K562 (cell line): ENCODE measurements at regions not wholly inside any gene's neighbourhood (a gene's known extent, or its start where the extent isn't known, plus 50 kb on each side); places are given as distances from the start of the nearest gene placed in this dataset.

Source experiments
- ATAC-seq: fragments of 200-7000 bp; cut with Tn5 transposase; 3 replicates; pipeline ENCODE4 v1.9.1; 2020; ENCODE audit warnings: moderate library complexity
- BruUV-seq: library from RNA; stranded (reverse); fragments of 400-500 nt; replicated peaks from 2 replicates; lab custom pipeline; 2021; lab: Mats Ljungman, UMichigan
- CTCF ChIA-PET: fragments of 300-600 bp; formaldehyde crosslinking; extraction: SDS; loops from one replicate; lab custom pipeline; 2021; ENCODE audit warnings: low intra/inter-chr PET ratio; lab: Yijun Ruan, JAX
- POLR2A ChIA-PET: fragments of 300-600, 350-650 bp; sonication (Branson Sonifier 250); formaldehyde crosslinking; extraction: SDS; loops from one replicate; lab custom pipeline; 2021; ENCODE audit warnings: antibody characterized with exemption, inconsistent platforms; lab: Yijun Ruan, JAX
- DNase-seq, 4 experiments: peaks; one replicate each; pipeline versions ENCODE4 v3.0.0 to v3.0.0-alpha.2; 2011 to 2018; ENCODE audit warnings: low spot score in 3 of 4, mixed read lengths in 3 of 4; ENCODE audit errors: extremely low read depth in 1 of 4
- FAIRE-seq: peaks from 2 replicates; lab custom pipeline; 2011; peaks lifted over from hg19 to GRCh38; lab: Jason Lieb, UNC
- H2AFZ ChIP-seq: 2 replicates; pipeline ENCODE4 v1.6.0; 2011; ENCODE audit warnings: low read depth, low read length, control low read depth, inconsistent platforms
- H3K27ac ChIP-seq: fragments of 200-600 bp; 3 replicates; pipeline ENCODE4 v1.8.0; 2011; ENCODE audit warnings: low read depth, mild to moderate bottlenecking, control low read depth, inconsistent platforms, low read length, moderate library complexity, mixed read lengths; ENCODE audit errors: extremely low read depth
- H3K27me3 ChIP-seq, 2 experiments: fragments of 300-600 bp in 1 of 2; 2 replicates in 1 of 2; 3 replicates in 1 of 2; pipeline versions ENCODE4 v1.6.0 to v1.8.0; 2011; ENCODE audit warnings: inconsistent platforms in 2 of 2, low read length in 2 of 2, mild to moderate bottlenecking in 1 of 2, mixed read lengths in 1 of 2, moderate library complexity in 1 of 2; ENCODE audit not compliant: control insufficient read depth in 2 of 2, insufficient read depth in 2 of 2
- H3K36me3 ChIP-seq: fragments of 300-600 bp; 3 replicates; pipeline ENCODE4 v1.8.0; 2011; ENCODE audit warnings: mild to moderate bottlenecking, low read length, inconsistent platforms; ENCODE audit not compliant: control insufficient read depth, insufficient read depth
- H3K4me1 ChIP-seq, 2 experiments: fragments of 200-600 bp in 1 of 2; replicated peaks in 1 of 2; 2 replicates in 1 of 2; 3 replicates in 1 of 2; pipeline versions ENCODE4 v1.5.1 to v1.8.0; 2011; ENCODE audit warnings: inconsistent platforms in 2 of 2, low read length in 2 of 2, mild to moderate bottlenecking in 1 of 2, mixed read lengths in 1 of 2, moderate library complexity in 1 of 2; ENCODE audit not compliant: control insufficient read depth in 2 of 2, insufficient read depth in 2 of 2
- H3K4me2 ChIP-seq: 2 replicates; pipeline ENCODE4 v1.6.1; 2011; ENCODE audit warnings: low read length, control low read depth, inconsistent platforms, mixed read lengths; ENCODE audit not compliant: insufficient read depth
- H3K4me3 ChIP-seq: fragments of 200-600 bp; sonication (generic), shearing (Covaris generic); 2 replicates; pipeline ENCODE4 v1.5.1; 2016; ENCODE audit warnings: control low read depth, inconsistent platforms
- H3K79me2 ChIP-seq: fragments of 200-600 bp; 3 replicates; pipeline ENCODE4 v1.8.0; 2011; ENCODE audit warnings: low read length, inconsistent platforms; ENCODE audit not compliant: control insufficient read depth, insufficient read depth
- H3K9ac ChIP-seq, 2 experiments: 2 replicates each; pipeline versions ENCODE4 v1.6.0 to v1.6.1; 2011; ENCODE audit warnings: low read depth in 2 of 2, low read length in 2 of 2, control low read depth in 1 of 2, inconsistent platforms in 1 of 2, mild to moderate bottlenecking in 1 of 2, mixed read lengths in 1 of 2; ENCODE audit not compliant: insufficient read depth in 1 of 2
- H3K9me1 ChIP-seq: one replicate; pipeline ENCODE4 v1.6.0; 2011; ENCODE audit warnings: inconsistent platforms, mild to moderate bottlenecking, low read length, moderate library complexity; ENCODE audit not compliant: control insufficient read depth, insufficient read depth
- H3K9me3 ChIP-seq: replicated peaks from 2 replicates; pipeline ENCODE4 v1.5.1; 2011; ENCODE audit warnings: low read depth, low read length, inconsistent platforms; ENCODE audit not compliant: control insufficient read depth, insufficient read depth
- H4K20me1 ChIP-seq: replicated peaks from 2 replicates; pipeline ENCODE4 v1.6.1; 2011; ENCODE audit warnings: low read length, inconsistent platforms, mixed read lengths; ENCODE audit not compliant: control insufficient read depth, insufficient read depth
- HNRNPUL1 ChIP-seq: fragments of 200-400 bp; formaldehyde crosslinking; IDR thresholded peaks from 2 replicates; pipeline ENCODE4 v1.6.1; 2017; ENCODE audit warnings: low read length
- KAT7 ChIP-seq: sonication (generic); formaldehyde crosslinking; IDR thresholded peaks from 2 replicates; pipeline ENCODE4 v1.8.0; 2022; ENCODE audit warnings: missing genetic modification reagents, mild to moderate bottlenecking, borderline replicate concordance
- NBN ChIP-seq: fragments of 450-650 bp; IDR thresholded peaks from 2 replicates; pipeline ENCODE4 v1.6.1; 2016; ENCODE audit warnings: low read depth, mild to moderate bottlenecking
- NR2C2 ChIP-seq, 2 experiments: fragments of 200-800 bp in 1 of 2; sonication (Bioruptor generic) in 1 of 2; sonication (generic) in 1 of 2; formaldehyde crosslinking in 1 of 2; IDR thresholded peaks; 2 replicates each; pipeline versions ENCODE4 v1.6.1 to v1.8.0; 2016 to 2022; ENCODE audit warnings: mild to moderate bottlenecking in 1 of 2, missing compliant biosample characterization in 1 of 2, missing genetic modification characterization in 1 of 2, missing genetic modification reagents in 1 of 2
- PYGO2 ChIP-seq: fragments of 450-650 bp; IDR thresholded peaks from 2 replicates; pipeline ENCODE4 v1.6.1; 2016; ENCODE audit warnings: mild to moderate bottlenecking, missing genetic modification characterization, moderate library complexity, missing compliant biosample characterization
- ZBTB11 ChIP-seq, 3 experiments: fragments of 200-800 bp in 1 of 3; fragments of 250-450 bp in 1 of 3; fragments of 450-650 bp in 1 of 3; sonication (Bioruptor Pico) in 1 of 3; sonication (Bioruptor generic) in 1 of 3; formaldehyde crosslinking in 1 of 3; IDR thresholded peaks; 2 replicates each; pipeline versions ENCODE4 v1.6.1 to v1.8.0; 2016 to 2022; ENCODE audit warnings: mild to moderate bottlenecking in 2 of 3, missing genetic modification characterization in 2 of 3, missing compliant biosample characterization in 1 of 3, moderate library complexity in 1 of 3
- ZKSCAN3 ChIP-seq: fragments of 250-450 bp; sonication (Bioruptor Pico); IDR thresholded peaks from 2 replicates; pipeline ENCODE4 v1.4.0; 2020
- ZKSCAN8 ChIP-seq: fragments of 200-800 bp; sonication (Bioruptor generic); IDR thresholded peaks from 2 replicates; pipeline ENCODE4 v1.6.1; 2016; ENCODE audit warnings: missing genetic modification characterization, missing compliant biosample characterization
- ZNF696 ChIP-seq: fragments of 250-450 bp; sonication (Bioruptor Pico); conservative IDR thresholded peaks from 2 replicates; pipeline ENCODE4 v1.4.0; 2020; ENCODE audit warnings: mild to moderate bottlenecking, moderate library complexity
- ZNF785 ChIP-seq: fragments of 250-450 bp; sonication (Bioruptor Pico); IDR thresholded peaks from 2 replicates; pipeline ENCODE4 v1.4.0; 2020; ENCODE audit warnings: mild to moderate bottlenecking
- ZNF830 ChIP-seq: fragments of 250-450 bp; sonication (Bioruptor Pico); IDR thresholded peaks from 2 replicates; pipeline ENCODE4 v1.5.0; 2021; ENCODE audit warnings: mild to moderate bottlenecking
- ZSCAN32 ChIP-seq: fragments of 450-650 bp; formaldehyde crosslinking; IDR thresholded peaks from 2 replicates; pipeline ENCODE4 v1.4.0; 2020; ENCODE audit warnings: mild to moderate bottlenecking, moderate library complexity
- WGBS: fragments of 100-300 bp; shearing (Covaris generic); methylation state at CpG from one replicate; pipeline ENCODE4 v1.1.6; 2016; ENCODE audit warnings: low coverage, mixed read lengths; ENCODE audit not compliant: insufficient coverage; ENCODE audit errors: missing lambda C conversion rate; 5-methylcytosine and 5-hydroxymethylcytosine counted together
- in situ Hi-C: fragments of 300-500 bp; cut with MboI; formaldehyde crosslinking; loops from 4 replicates; pipeline ENCODE4 v1.15.0; 2018; ENCODE audit warnings: inconsistent platforms, mixed read lengths
- intact Hi-C: fragments of 100-400 bp; cut with micrococcal nuclease; formaldehyde crosslinking; loops from 2 replicates; pipeline ENCODE4 v1.14.2; 2022

DNA sequence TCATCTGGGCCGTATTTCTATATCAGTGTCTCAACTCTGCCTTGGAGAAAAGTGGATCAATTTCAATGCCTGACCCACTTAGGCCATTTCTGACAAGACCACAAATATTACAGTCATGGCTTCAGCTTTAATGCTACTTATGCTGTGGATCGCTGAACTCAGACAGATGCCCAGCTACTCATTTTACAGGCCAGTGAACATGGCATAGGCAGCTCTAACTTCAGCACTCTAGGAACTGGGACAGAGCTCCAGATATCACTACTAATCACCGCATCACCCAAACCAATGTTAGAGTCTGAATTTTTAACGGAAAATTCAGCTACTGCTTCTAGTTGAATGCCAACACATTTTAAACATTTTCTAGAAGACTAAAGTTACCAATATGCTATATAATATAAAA is 809.6 kb upstream of the FRG1 start:
- 2% methylated on average over 4 of the region's 4 CpGs for WGBS
- in situ Hi-C loops: no loop called here
- H3K4me1 ChIP-seq: no peaks in the 10 kb centered on the region

GRCh38 chr4:189136462-189136861 is 804.2 kb upstream of the FRG1 start:
- Histone ChIP-seq H3K9me3 (no peaks in the 10 kb centered on the region), H3K9me1 (no peaks in the 10 kb centered on the region), H3K79me2 (no peaks in the 10 kb centered on the region), H3K4me2 (no peak overlapping the region), H2AFZ (no peak overlapping the region), H3K27ac (no peak overlapping the region), H3K9ac (no peak overlapping the region), H3K27me3 (no peaks in the 10 kb centered on the region), H4K20me1 (no peaks in the 10 kb centered on the region), H3K4me1 (no peaks in the 10 kb centered on the region), H3K36me3 (no peaks in the 10 kb centered on the region), H3K4me3 (no peak overlapping the region)
- ChIA-PET POLR2A (no interaction called here), CTCF (no interaction called here)
- in situ Hi-C loops: no loop called here
- ATAC-seq: no peak
- no peak for DNase-seq
- intact Hi-C loops: no loop called here
- FAIRE-seq: no peak
- WGBS: 2% methylated on average over 4 of the region's 4 CpGs
- BruUV-seq: no TSS peak
- TF ChIP-seq NR2C2 (CRISPR knock-in tag; IDR thresholded peaks at IDR 0.05) (no peak), NR2C2 (tag; IDR thresholded peaks at IDR 0.05) (no peak), NBN (no peak), ZNF830 (CRISPR knock-in tag) (no peak), KAT7 (CRISPR knock-in tag) (no peak), ZNF696 (no peak), ZKSCAN8 (CRISPR knock-in tag) (no peak), ZBTB11 (CRISPR knock-in tag; IDR thresholded peaks at IDR 0.05) (no peak), ZKSCAN3 (CRISPR knock-in tag) (no peak), HNRNPUL1 (no peak), PYGO2 (tag) (no peak), ZSCAN32 (CRISPR knock-in tag) (no peak), ZNF785 (no peak)

More for the DNA sequence above, 809.6 kb upstream of the FRG1 start:
- BruUV-seq: no TSS peak
- no peak for DNase-seq
- no peak overlapping the region for H3K4me2 ChIP-seq
- H3K36me3 ChIP-seq: no peaks in the 10 kb centered on the region
- H3K4me3 ChIP-seq: no peak overlapping the region
- H3K79me2 ChIP-seq: no peaks in the 10 kb centered on the region
- no peaks in the 10 kb centered on the region for H3K9me3 ChIP-seq
- no peak for TF ChIP-seq ZNF830 (CRISPR knock-in tag)
- ATAC-seq: no peak
- no peak for FAIRE-seq
- intact Hi-C loops: no loop called here
- no peak overlapping the region for H2AFZ ChIP-seq
- H3K27me3 ChIP-seq: no peaks in the 10 kb centered on the region
- ChIA-PET CTCF (no interaction called here), POLR2A (no interaction called here)
- H3K9me1 ChIP-seq: no peaks in the 10 kb centered on the region
- no peak overlapping the region for H3K27ac ChIP-seq
- H3K9ac ChIP-seq: no peak overlapping the region
- no peaks in the 10 kb centered on the region for H4K20me1 ChIP-seq
